DMS53 treated with DMSO at 0.1 percent for 48 hours (cell line): ENCODE measurements at regions not wholly inside any gene's neighbourhood (a gene's known extent, or its start where the extent isn't known, plus 50 kb on each side); places are given as distances from the start of the nearest gene placed in this dataset.

Experiments
- DNase-seq: peaks from one replicate; lab custom pipeline; 2025; ENCODE audit not compliant: unreplicated experiment; lab: John Stamatoyannopoulos, UW

DNA sequence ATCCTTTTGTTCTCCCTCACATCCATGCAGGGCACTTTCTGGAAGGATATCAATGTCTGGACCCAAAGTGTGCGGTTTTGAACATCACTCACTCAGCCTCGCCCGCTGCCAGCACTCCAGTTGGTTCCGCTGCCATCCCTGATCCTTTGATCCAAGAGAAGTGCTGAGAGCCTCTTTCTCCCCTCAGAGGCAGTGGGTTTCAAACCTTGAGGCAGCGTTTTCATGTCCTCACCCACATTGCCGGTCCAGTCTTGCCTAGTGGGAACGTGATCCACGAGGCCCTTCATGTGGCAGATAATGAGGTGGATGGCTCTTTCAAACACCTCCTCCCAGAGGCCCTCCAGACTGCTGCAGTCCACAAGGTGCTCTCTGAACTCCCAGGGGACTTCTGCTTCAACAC lies 122.2 kb downstream of the ACTL8 start:
- DNase-seq = no peak

DNA sequence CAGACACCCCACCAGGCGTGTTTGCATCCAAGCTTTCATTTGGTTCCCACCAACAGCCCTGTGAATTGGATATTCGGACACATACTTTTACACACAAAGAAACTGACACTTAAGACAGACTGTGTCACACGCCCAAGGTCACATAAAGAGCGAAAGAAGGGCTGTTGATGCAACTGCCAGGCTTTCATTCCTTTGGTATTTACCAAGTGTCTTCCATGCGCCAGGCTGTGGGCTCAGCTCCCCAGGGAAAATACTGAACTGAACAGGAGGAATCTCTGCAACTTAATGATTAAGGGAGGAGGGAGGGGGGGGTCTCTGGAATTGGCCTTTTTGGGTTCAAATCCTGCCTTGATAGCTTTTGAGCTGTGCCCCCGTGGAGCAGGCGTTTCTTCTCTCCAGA lies 122.8 kb downstream of the ACTL8 start:
- DNase-seq = no peak

DNA sequence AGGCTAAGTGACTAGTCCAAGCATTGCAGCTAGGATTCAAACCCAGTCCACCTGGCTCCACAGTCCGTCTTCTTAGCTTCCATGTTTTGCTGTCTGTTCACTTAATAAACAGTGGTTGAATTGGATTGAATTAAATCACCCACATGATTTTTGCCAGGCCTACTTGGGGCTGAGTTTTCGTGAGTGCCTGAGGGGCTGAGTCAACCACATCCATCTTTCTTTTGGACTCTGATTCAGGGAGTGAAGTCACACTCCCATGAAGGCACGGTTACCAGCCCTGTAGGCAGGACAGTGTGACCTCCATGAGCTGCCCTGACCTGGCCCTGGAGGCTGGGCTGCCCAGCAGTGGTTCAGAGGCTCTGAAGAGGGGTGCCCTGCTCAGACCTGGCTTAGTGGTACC lies 123.7 kb downstream of the ACTL8 start:
- no peak for DNase-seq

DNA sequence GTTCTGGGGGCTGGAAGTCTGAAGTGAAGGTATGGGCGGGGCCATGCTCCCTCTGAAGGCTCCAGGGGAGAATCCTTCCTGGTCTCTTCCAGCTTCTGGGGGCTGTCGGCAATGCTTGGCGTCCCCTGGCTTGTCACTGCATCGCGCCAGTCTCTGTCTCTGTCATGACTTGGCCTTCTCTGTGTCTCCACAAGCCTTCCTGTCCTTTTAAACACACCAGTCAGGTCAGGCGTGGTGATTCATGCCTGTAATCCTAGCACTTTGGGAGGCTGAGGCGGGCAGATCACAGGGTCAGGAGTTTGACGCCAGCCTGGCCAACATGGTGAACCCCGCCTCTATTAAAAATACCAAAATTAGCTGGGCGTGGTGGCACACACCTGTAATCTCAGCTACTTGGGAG lies 125.3 kb downstream of the ACTL8 start:
- DNase-seq = no peak

DNA sequence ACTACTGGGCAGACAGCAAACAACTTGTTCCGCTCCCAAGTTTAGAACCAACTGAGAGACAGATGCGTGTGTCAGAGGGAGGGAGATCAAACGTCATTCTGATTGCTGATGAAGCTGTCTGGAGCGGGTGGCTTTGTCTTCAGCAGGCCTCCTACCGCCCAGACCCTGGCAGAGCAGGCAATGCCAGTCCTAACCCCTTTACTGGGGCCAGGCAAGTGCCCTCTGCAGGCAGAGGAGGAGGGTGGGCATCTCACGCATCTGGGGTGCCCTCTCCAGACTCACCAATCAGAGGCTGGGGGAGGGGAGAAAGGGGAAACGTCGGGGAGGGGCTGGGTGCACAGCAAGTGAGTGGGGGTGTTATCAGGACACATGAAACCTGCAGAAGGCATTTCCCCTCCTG lies 126.6 kb downstream of the ACTL8 start:
- DNase-seq = no peak

DNA sequence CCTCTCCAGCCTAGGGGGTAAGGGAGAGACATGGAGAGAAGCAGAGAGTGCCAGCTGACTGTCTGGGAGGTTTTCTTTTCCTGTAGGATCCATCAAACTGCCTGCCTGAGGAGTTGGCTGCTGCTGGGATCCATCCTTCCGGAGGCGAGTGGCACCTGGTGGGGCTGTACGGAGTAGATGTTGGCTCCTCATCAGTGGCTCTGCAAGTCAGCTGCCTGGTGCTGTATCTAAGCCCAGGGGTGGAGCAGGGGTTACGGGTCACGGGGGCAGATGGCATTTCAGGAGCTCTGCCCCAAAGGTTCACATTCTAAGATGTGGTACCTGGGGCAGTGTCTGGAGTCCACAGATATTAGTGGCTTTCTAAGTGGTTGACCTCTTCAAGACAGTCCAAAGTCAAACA lies 128.0 kb downstream of the ACTL8 start:
- DNase-seq = no peak

DNA sequence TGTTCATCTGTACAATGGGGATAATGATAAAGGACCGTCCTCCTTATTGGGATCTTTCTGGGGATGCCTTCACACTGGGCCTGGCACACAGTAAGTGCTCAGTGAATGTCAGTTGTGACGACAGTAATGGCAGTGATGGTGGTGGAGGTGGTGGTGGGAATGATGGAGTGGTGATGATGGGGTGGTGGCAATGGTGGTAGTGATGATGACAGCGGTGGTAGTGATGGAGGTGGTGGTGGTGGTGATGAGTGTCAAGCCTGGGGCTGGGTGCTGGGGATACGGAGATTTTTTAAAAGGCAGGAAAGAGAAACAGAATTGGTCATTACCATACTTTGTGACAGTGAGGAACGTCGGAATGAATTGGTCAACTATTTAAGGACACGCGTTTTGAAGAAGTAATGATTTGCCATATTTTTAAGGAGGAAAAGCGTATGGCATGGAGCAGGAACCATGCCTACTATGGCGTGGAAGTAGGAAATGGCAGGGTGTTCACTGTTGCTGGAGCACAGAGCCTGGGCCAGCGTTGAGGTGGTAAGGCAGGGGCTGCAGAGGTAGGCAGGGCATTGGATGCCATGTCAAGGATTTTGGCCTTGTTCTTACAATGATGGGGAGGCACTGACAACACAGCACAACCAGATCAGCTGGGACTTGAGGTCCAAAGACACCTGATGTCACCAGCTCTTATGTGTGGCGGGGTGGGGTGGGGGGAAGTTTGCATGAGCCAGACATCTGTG lies 128.7 kb downstream of the ACTL8 start:
- DNase-seq = no peak

DNA sequence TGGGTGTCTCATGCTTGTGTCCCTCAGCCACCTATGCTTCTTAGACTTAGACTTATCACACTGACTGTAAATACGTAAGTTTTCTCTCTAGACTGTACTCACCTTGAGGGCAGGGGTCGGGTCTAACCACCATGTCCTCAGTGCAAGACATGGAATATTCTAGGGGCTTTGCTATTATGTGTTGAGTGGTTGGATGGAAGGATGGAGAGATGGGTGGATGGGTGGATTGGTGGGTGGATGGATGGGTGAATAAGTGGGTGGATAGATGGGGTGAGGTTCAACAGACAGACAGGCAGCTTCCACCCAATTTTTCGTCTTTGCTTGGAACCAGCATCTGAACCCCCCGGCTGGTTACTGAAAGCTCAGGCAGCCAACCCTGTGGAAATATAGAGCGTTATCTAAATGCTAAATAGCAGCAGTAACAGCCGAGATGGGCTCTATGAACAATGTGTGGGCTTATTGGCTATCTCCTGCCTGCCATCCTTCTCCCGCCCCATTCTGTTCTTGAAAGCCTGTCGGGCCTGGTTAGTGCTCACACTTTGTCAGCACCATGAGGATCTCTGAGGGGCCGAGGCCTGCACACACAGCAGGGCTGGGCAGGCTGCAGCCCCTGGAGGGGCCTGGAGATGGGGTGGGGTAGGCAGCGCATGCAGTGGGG lies 130.7 kb downstream of the ACTL8 start:
- no peak for DNase-seq

DNA sequence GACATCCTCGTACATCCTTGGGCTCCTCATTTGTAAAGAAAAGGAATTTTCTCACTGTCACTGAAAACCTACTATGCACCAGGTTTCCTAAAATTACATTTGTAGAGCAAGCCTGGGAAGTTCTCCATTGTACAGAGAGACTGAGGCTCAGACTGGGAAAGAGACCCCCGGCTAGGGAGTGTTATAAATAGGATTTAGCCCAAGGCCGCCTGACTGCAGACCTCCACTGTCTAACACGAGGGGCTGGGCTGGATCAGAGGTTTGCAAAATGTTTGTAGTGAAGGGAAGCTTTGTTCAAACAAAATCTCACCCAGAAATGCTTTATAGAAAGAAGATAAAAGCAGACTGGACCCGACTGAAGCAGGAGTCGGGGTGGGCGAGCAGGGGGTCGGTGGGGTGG lies 131.3 kb downstream of the ACTL8 start:
- DNase-seq = no peak

DNA sequence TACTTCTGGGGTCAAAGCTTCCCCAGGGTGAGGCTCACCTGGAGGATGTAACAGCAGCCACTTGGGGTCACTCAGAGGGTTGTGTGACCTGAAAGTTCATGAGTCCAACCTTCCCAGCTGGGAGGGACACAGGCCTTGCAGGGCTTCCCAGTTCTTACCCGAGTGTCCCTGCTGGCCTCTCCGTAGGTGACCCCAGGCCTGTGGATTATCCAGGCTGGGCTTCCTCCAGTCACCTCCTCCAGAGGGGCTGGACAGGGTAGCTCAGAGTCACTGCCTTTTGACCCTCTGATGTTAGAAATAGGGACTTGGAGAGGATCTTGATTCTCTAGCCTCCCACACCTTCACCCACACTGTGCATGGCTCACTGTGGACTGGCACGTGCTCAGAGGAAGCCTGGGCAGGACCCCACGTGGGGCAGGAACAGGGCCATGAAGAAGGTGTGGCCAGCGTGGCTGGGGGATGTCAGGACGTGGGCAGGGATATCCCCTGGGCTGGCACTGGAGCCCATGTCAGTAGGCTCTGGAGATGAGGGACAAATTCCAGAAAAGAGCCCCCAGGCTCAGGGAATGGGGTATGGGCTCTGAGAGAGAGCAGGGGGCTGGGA lies 131.8 kb downstream of the ACTL8 start:
- no peak for DNase-seq

DNA sequence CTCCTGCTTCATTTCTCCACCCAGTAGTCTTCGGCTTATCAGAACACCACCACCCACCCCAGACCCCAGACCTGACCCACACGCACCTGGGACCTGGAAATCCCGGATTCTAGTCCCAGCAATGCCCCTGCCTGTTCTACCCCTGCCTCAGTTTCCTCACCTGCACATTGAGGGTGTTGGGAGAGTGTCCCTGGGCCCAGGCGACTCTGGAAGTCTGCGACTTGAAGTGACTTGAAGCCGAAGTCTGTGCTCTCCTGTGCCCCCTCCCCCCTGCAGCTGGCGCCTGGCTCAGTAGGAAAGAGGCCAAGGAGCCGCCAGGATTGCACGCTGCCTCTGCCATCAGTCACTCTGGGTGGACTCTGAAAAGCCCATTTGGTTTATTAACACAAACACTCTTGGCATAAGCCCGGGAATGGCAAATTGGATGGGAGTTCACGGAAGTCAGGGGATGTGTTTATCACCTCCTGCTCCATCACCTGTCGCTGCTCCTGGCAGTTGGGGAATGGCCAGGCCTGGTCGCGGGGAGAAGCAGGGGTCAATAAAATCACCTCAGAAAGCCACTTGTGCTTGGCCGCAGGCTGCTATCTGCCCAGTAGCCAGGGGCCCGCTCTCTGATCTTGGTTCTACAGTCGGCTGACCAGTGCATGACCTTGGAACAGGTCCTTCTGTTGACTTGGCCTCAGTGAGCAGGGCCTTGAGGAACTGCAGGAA lies 132.7 kb downstream of the ACTL8 start:
- DNase-seq = no peak

DNA sequence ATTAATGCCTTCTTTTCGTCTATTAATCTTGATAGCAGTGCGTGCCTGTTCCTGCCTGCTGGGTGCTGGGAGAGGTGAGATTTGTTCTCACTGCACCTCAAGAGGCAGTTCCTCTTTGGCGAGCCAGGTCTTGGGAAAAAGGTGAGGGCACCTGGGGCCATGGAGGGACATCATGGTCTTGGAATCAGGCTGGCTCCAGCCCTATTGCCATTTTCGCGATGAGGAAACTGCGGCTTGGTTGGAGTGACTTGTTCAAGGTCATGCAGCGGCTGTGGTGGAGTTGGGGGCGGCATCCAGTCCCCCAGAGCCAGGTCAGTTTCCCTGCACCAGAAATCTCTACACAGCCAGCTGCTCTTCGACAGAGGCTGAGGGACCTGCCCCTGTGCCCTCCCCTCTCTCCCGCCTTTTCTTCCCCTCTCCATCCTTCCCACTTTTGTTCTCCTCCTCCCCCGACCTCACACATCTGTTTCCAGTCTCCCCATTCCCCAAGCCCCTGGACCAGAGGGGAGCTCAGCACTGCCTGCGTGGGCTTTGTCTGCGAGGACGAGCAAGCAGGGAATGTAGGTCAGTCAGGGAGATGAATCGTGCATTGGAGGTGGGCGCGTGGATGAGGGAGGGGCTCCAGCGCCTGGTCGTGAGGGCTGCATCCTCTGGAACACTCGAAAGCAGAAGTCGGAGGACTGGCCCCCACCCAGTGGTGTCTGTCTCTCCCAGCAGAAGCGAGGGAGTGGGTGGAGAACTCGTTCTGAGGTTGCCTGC lies 135.1 kb downstream of the ACTL8 start:
- no peak for DNase-seq

DNA sequence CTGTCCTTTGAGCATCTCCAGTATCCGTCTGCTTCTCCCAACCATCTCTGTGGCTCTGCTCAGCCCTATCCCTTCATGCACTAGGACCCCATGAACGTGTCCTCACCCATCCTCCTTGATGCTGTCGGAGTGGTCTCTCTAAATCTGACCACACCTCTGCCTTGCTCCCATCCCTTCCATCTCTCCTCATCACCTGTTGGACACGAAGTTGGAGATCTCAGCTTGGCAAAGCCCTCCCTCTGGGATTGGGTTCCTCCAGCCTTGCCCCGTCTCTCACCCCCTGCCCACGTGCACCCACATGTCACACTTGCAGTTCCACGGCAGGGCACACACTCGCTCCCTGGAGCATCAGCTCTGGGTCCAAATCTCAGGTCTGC lies 135.7 kb downstream of the ACTL8 start:
- no peak for DNase-seq

DNA sequence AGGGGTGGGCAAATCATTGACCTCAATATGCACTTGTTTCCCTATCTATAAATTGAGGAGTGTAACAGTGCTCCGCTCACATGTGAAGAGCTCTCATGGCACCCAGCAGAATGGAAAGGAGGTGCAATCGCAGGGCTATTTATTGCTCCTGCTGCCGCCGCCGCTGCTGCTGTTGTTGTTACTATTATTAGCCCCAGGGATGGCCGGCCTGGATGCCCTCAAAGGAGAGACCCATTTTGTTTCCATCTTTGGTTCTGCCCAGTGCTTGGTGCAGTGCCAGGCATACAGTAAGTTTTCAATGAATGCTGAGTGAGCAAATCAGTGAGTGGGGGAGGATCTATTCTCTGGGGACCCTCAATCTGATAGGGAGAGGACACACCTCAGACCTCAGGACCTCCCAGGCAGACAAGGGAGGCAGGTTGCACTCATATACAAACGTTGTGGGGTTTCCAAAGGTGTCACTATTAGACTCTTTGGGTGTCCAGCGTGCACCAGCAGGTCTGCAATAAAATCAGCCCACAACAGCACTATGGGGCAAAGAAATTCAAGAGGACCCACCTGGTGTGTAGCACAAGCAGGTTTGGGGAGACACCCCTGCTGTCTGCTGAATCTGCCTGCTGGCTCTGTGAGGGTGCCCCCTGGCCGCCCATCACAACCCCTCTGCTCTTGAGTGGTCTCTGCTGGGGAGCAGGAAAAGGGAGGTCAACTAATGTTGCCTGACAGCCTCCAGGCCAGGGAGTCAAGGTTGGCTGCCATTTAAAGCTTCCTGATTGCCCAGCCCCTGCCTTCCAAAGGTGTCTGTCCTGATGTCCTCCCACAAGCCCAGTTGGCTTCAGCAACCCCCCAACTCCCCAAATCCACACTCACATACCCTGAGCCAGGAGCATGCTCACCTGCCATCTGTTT lies 136.3 kb downstream of the ACTL8 start:
- DNase-seq = no peak

DNA sequence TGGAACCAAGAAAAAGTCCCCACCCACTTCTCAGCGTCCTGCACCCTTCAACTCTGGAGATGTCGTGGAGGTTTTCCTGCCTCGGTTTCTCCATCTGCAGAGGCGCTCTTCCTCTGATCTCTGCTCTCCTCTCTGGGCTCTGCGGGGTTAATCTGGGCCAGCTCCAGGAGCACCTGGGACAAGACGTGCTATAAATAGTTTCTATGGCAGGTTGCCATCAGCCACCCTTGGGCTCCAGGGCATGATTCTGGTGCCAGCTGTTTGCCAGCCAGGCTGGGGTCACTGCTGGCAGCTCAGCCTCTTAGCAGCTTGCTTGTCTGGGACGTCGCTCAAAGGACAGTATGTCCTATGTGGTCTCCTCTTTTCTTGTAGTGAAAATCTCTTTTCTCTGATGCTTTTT lies 137.1 kb downstream of the ACTL8 start:
- DNase-seq = no peak

DNA sequence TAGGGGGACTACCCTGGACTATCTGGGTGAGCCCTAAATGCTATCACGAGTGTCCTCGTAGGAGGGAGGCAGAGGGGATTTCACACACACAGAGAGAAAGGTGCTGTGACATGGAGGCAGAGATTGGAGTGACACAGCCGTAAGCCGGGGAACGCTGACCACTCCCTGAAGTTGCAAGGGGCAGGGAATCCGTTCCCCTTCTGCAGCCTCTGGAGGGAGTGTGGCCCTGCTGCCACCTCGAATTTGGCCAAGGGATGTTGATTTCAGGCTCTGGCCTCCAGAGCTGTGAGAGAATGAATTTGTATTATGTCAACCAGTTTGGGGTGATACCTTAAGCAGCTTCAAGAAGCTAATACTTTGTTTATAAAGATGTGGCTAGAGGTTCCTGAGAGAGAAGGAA lies 137.7 kb downstream of the ACTL8 start:
- DNase-seq = no peak

DNA sequence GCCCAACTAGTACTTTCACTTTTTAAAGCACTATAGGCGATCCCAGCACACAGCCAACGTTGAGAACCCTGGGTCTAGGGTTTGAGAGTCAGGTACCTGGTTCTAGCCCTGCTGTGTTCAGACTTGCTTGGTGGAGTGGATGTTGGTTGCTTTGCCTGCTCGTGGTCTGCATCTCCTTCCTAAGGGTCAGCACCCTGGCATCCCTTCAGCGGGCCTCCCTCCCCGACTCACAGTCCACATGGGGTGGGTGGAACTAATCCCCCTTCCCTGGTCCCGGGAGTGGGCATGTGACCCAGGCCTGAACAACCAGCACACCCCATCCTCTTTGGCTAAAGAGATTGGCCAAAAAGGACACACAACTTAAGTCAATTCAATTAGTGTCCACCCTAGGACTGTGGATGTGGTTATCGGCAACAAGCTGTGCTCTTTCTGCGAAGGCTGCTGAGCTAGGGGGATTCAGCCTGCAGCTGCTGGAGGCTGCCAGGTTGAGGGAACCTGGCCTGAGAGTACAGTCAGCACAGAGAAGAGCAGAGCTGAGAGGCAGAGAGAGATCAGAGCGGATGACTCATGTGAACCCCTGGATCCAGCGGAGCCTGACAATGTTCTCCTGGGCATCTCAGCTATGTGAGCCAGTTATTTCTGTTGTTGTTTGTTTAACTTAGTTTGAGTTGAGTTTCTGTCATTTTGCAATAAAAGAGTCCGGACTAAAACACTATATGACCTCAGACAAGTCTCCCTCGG lies 138.9 kb downstream of the ACTL8 start:
- no peak for DNase-seq

DNA sequence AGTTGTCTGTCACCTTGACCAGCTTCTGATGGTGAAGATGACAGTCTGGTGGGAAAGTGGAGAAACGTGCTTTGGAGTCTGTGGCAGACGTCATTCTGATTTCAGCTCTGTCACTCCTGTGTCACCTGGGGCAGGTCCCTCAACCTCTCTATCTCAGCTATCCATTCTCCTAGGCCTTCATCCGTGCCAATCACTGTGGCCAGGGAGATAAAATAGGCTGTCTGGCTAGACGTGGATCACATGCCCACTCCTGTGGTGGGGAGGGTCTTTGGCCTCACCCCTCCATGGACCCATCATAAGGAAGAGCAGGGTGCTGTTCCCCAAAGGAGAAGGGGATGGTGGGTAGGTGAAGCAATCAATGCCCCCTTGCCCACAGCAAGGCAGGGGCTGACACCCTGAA lies 140.3 kb downstream of the ACTL8 start:
- DNase-seq = no peak

DNA sequence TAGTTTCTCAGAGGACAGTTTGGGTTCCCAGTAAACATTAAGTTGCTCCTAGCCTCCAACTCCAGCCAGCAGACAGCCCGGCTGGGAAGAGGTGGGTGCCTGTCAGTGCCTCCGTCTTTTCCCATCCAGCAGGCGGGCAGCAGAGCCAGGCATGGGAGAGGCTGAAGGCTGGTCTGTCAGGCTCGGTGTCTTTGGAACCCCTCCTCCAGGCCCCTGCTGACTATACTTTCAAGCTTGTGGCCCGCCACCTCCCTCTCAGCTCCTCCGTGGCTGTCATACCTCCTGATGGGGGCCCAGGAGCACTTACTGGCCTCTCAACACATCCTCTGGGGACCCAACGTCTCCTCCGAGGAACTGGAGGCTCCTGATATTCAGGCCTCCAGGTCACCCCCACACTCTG lies 140.9 kb downstream of the ACTL8 start:
- DNase-seq = no peak

DNA sequence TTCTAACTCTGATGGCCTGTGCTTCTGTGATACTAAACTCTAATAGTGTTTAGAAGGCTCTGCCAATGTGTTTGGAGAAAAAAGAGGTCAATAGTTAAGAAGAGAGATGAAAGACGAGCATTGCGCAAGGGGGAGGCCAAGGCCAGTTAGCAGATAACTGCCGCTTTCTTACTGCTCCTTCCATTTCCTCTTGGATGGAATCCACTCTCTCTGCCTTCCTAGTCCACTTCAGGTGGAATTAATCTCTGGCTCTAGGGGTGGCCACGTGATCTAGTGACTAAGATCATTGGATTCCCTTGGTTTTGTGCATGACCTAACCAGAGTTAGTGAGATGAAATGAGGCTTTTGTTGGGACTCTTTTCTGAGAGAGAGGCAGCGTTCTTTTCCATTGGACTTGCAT lies 148.3 kb downstream of the ACTL8 start:
- DNase-seq = no peak
